Erythroblast (primary cell): ENCODE measurements at regions not wholly inside any gene's neighbourhood (a gene's known extent, or its start where the extent isn't known, plus 50 kb on each side); places are given as distances from the start of the nearest gene placed in this dataset.
A peak's percentile ranks its signal among the peaks of the same experiment; 100 is the strongest.

Experiments used
- DNase-seq, 2 experiments: peaks; one replicate each; lab custom pipeline; 2025; lab: John Stamatoyannopoulos, UW
- GATA1 ChIP-seq: IDR thresholded peaks from 2 replicates; pipeline ENCODE4 v1.6.1; 2011; ENCODE audit warnings: low read depth, mild to moderate bottlenecking, control low read depth, low read length, moderate library complexity
- POLR2A ChIP-seq: IDR thresholded peaks from 2 replicates; pipeline ENCODE4 v1.6.1; 2011; ENCODE audit warnings: mild to moderate bottlenecking, low read length

- TF ChIP-seq POLR2A (no peak), GATA1 (no peak)
- DNase-seq: no peak
Measured at GRCh38 chr5:121158451-121158850, 693.2 kb upstream of the FTMT start.

- no peak for DNase-seq
- TF ChIP-seq POLR2A (no peak), GATA1 (no peak)
Measured at GRCh38 chr5:121160591-121160990, 691.1 kb upstream of the FTMT start.

- DNase-seq: peak; percentile 6 to 35
- no peak for TF ChIP-seq GATA1
- TF ChIP-seq POLR2A: no peak
Measured at GRCh38 chr5:121164632-121165031, 687.0 kb upstream of the FTMT start.

GRCh38 chr5:121171361-121171760, 680.3 kb upstream of the FTMT start:
- no peak for TF ChIP-seq GATA1
- no peak for TF ChIP-seq POLR2A
- DNase-seq: no peak

- no peak for TF ChIP-seq POLR2A
- DNase-seq: no peak
Measured at GRCh38 chr5:121171834-121172233, 679.8 kb upstream of the FTMT start.

GRCh38 chr5:121174351-121174750, 677.3 kb upstream of the FTMT start:
- DNase-seq: peak; percentile 10 to 15
- TF ChIP-seq POLR2A (no peak), GATA1 (no peak)

GRCh38 chr5:121175986-121176385, 675.7 kb upstream of the FTMT start:
- no peak for DNase-seq
- no peak for TF ChIP-seq GATA1
- TF ChIP-seq POLR2A: no peak

- no peak for TF ChIP-seq GATA1
- TF ChIP-seq POLR2A: no peak
- DNase-seq: peak in 1 of 2 experiments; percentile 3
Measured at GRCh38 chr5:121182788-121183490, 668.7 kb upstream of the FTMT start.

GRCh38 chr5:121188849-121189248, 662.8 kb upstream of the FTMT start:
- no peak for TF ChIP-seq POLR2A
- TF ChIP-seq GATA1: no peak

GRCh38 chr5:121189342-121190305, 662.1 kb upstream of the FTMT start:
- TF ChIP-seq GATA1 (no peak), POLR2A (no peak)
- peak in 1 of 2 experiments; percentile 4 for DNase-seq

More at GRCh38 chr5:121188849-121189248, 662.8 kb upstream of the FTMT start:
- DNase-seq: no peak

GRCh38 chr5:121199216-121199999, 652.3 kb upstream of the FTMT start:
- no peak for DNase-seq
- TF ChIP-seq POLR2A (no peak), GATA1 (no peak)

- TF ChIP-seq POLR2A (no peak), GATA1 (no peak)
- no peak for DNase-seq
Measured at GRCh38 chr5:121218086-121218485, 633.6 kb upstream of the FTMT start.

GRCh38 chr5:121221483-121221882, 630.2 kb upstream of the FTMT start:
- no peak for TF ChIP-seq GATA1
- TF ChIP-seq POLR2A: no peak
- DNase-seq: no peak

GRCh38 chr5:121226765-121227164, 624.9 kb upstream of the FTMT start:
- DNase-seq: no peak
- no peak for TF ChIP-seq POLR2A
- TF ChIP-seq GATA1: no peak
